CD14-positive monocyte (primary cell): ENCODE measurements at regions not wholly inside any gene's neighbourhood (a gene's known extent, or its start where the extent isn't known, plus 50 kb on each side); places are given as distances from the start of the nearest gene placed in this dataset.

ENCODE experiments used
- DNase-seq, 3 donors: peaks; one replicate each; pipeline ENCODE4 v3.0.0-alpha.2; 2011 to 2022
- H2AFZ ChIP-seq: 2 replicates; pipeline ENCODE4 v1.6.0; 2012; ENCODE audit warnings: mild to moderate bottlenecking, low read depth, low read length, inconsistent platforms; ENCODE audit not compliant: insufficient read depth, poor library complexity, severe bottlenecking
- H3K27ac ChIP-seq, 2 donors: 1 replicate in 1 of 2; 2 replicates in 1 of 2; pipeline ENCODE4 v1.5.1; 2012 to 2013; ENCODE audit warnings: low read length in 2 of 2, control low read depth in 1 of 2, inconsistent platforms in 1 of 2, low read depth in 1 of 2, mild to moderate bottlenecking in 1 of 2
- H3K27me3 ChIP-seq, 2 donors: one replicate each; pipeline versions ENCODE4 v1.6.0 to v1.6.1; 2011 to 2013; ENCODE audit warnings: low read length in 2 of 2; ENCODE audit not compliant: control insufficient read depth in 2 of 2, insufficient read depth in 2 of 2
- H3K36me3 ChIP-seq, 2 donors: replicated peaks in 1 of 2; 1 replicate in 1 of 2; 2 replicates in 1 of 2; pipeline versions ENCODE4 v1.5.1 to v1.6.1; 2012 to 2013; ENCODE audit warnings: low read length in 2 of 2, control low read depth in 1 of 2, inconsistent platforms in 1 of 2, mild to moderate bottlenecking in 1 of 2; ENCODE audit not compliant: insufficient read depth in 2 of 2, control insufficient read depth in 1 of 2
- H3K4me1 ChIP-seq, 2 donors: 1 replicate in 1 of 2; 2 replicates in 1 of 2; pipeline versions ENCODE4 v1.5.1 to v1.6.1; 2012 to 2013; ENCODE audit warnings: low read length in 2 of 2, control low read depth in 1 of 2, inconsistent platforms in 1 of 2, mild to moderate bottlenecking in 1 of 2, moderate library complexity in 1 of 2; ENCODE audit not compliant: insufficient read depth in 2 of 2, control insufficient read depth in 1 of 2
- H3K4me2 ChIP-seq: replicated peaks from 2 replicates; pipeline ENCODE3; 2012; ENCODE audit warnings: low read length, moderate library complexity, mild to moderate bottlenecking; ENCODE audit not compliant: poor library complexity, severe bottlenecking; ENCODE audit errors: extremely low read depth
- H3K4me3 ChIP-seq, 3 experiments: fragments of 200-600 bp in 1 of 3; sonication (generic) in 1 of 3; replicated peaks in 1 of 3; 1 replicate in 2 of 3; 2 replicates in 1 of 3; pipeline ENCODE4 v1.5.1; 2011 to 2013; ENCODE audit warnings: low read length in 3 of 3, mild to moderate bottlenecking in 3 of 3, control low read depth in 2 of 3, low read depth in 2 of 3, inconsistent platforms in 1 of 3, moderate library complexity in 1 of 3
- H3K79me2 ChIP-seq: 2 replicates; pipeline ENCODE4 v1.6.0; 2012; ENCODE audit warnings: mild to moderate bottlenecking, control low read depth, inconsistent platforms, low read length, moderate library complexity; ENCODE audit not compliant: insufficient read depth
- H3K9ac ChIP-seq: 2 replicates; pipeline ENCODE4 v1.6.0; 2017; ENCODE audit warnings: low read length, mild to moderate bottlenecking; ENCODE audit not compliant: insufficient read depth, poor library complexity, severe bottlenecking
- H3K9me3 ChIP-seq, 2 donors: replicated peaks in 1 of 2; 1 replicate in 1 of 2; 2 replicates in 1 of 2; pipeline versions ENCODE4 v1.5.1 to v1.6.1; 2012 to 2013; ENCODE audit warnings: low read length in 2 of 2, control low read depth in 1 of 2; ENCODE audit not compliant: control insufficient read depth in 1 of 2, insufficient read depth in 1 of 2
- H4K20me1 ChIP-seq: 2 replicates; pipeline ENCODE4 v1.6.0; 2012; ENCODE audit warnings: mild to moderate bottlenecking, low read length, control low read depth, moderate library complexity; ENCODE audit not compliant: insufficient read depth
- H3K27ac Mint-ChIP-seq, 7 donors: one replicate each; pipeline ENCODE4 v1.8.0; 2020; ENCODE audit warnings: mild to moderate bottlenecking in 7 of 7, mixed read lengths in 7 of 7, moderate library complexity in 6 of 7, inconsistent platforms in 2 of 7
- H3K27me3 Mint-ChIP-seq, 3 donors: one replicate each; pipeline ENCODE4 v1.8.0; 2021 to 2022; ENCODE audit warnings: low read depth in 3 of 3, mild to moderate bottlenecking in 3 of 3, mixed read lengths in 3 of 3, moderate library complexity in 3 of 3, inconsistent platforms in 1 of 3
- H3K36me3 Mint-ChIP-seq, 2 donors: one replicate each; pipeline ENCODE4 v1.8.0; 2020; ENCODE audit warnings: mixed read lengths in 2 of 2, inconsistent platforms in 1 of 2, mild to moderate bottlenecking in 1 of 2
- H3K4me1 Mint-ChIP-seq: one replicate; pipeline ENCODE4 v1.8.0; 2020; ENCODE audit warnings: mild to moderate bottlenecking, mixed read lengths
- H3K4me3 Mint-ChIP-seq, 2 donors: one replicate each; pipeline ENCODE4 v1.8.0; 2020; ENCODE audit warnings: mild to moderate bottlenecking in 2 of 2, mixed read lengths in 2 of 2, moderate library complexity in 1 of 2
- H3K9me3 Mint-ChIP-seq, 7 donors: one replicate each; pipeline ENCODE4 v1.8.0; 2020 to 2022; ENCODE audit warnings: mixed read lengths in 7 of 7, mild to moderate bottlenecking in 6 of 7, moderate library complexity in 6 of 7, inconsistent platforms in 2 of 7
- CTCF ChIP-seq: fragments of 200-600 bp; IDR thresholded peaks from one replicate; pipeline ENCODE4 v1.8.0; 2022; ENCODE audit warnings: antibody characterized with exemption, mild to moderate bottlenecking
- WGBS: methylation state at CpG from one replicate; pipeline ENCODE4 v1.1.5; 2013; ENCODE audit warnings: missing lambda C conversion rate; ENCODE audit not compliant: insufficient coverage; 5-methylcytosine and 5-hydroxymethylcytosine counted together
- intact Hi-C, 2 donors: fragments of 100-400 bp; cut with micrococcal nuclease; formaldehyde crosslinking; loops; one replicate each; pipeline versions ENCODE4 v1.15.0 to v1.15.1; 2023

GRCh38 chr11:13220148-13220547, 57.4 kb upstream of the BMAL1 start:
- Mint-ChIP-seq H3K27me3 (peaks cover 0 to 6% (median 4%) of the 10 kb centered on the region in 3 donors), H3K9me3 (peaks cover 0 to 2% (median 0%) of the 10 kb centered on the region in 7 donors), H3K4me3 (no peak overlapping the region), H3K36me3 (no peaks in the 10 kb centered on the region), H3K27ac (no peak overlapping the region), H3K4me1 (peaks cover 9% of the 10 kb centered on the region)
- H3K9ac ChIP-seq: no peak overlapping the region
- no peaks in the 10 kb centered on the region for H3K36me3 ChIP-seq
- H3K9me3 ChIP-seq: no peaks in the 10 kb centered on the region
- no peak overlapping the region for H3K27ac ChIP-seq
- H3K79me2 ChIP-seq: no peaks in the 10 kb centered on the region
- 100% methylated on average over 3 of the region's 3 CpGs for WGBS
- intact Hi-C loops: no loop called here
- H3K27me3 ChIP-seq: no peaks in the 10 kb centered on the region
- H2AFZ ChIP-seq: no peak overlapping the region
- no peaks in the 10 kb centered on the region for H4K20me1 ChIP-seq
- no peak for DNase-seq
- no peaks in the 10 kb centered on the region for H3K4me1 ChIP-seq
- no peak for TF ChIP-seq CTCF
- H3K4me3 ChIP-seq: no peak overlapping the region
- H3K4me2 ChIP-seq: no peak overlapping the region

GRCh38 chr11:13221722-13222121, 55.9 kb upstream of the BMAL1 start:
- intact Hi-C loops: no loop called here
- 100% methylated on average over 3 of the region's 4 CpGs for WGBS
- no peak overlapping the region for H3K27ac ChIP-seq
- DNase-seq: no peak
- H3K4me1 Mint-ChIP-seq: peaks cover 4% of the 10 kb centered on the region
- no peak overlapping the region for H2AFZ ChIP-seq
- H3K9me3 Mint-ChIP-seq: peaks cover 0 to 2% (median 0%) of the 10 kb centered on the region in 7 donors
- H3K36me3 Mint-ChIP-seq: no peaks in the 10 kb centered on the region
- H3K9me3 ChIP-seq: no peaks in the 10 kb centered on the region
- no peak for TF ChIP-seq CTCF
- peaks cover 0 to 4% (median 3%) of the 10 kb centered on the region in 3 donors for H3K27me3 Mint-ChIP-seq
- H3K4me3 Mint-ChIP-seq: no peak overlapping the region
- no peak overlapping the region for H3K4me3 ChIP-seq
- H3K4me2 ChIP-seq: no peak overlapping the region
- no peak overlapping the region for H3K27ac Mint-ChIP-seq
- H3K79me2 ChIP-seq: no peaks in the 10 kb centered on the region
- no peaks in the 10 kb centered on the region for H4K20me1 ChIP-seq
- no peak overlapping the region for H3K9ac ChIP-seq
- no peaks in the 10 kb centered on the region for H3K4me1 ChIP-seq
- no peaks in the 10 kb centered on the region for H3K36me3 ChIP-seq
- peaks cover 0 to 3% of the 10 kb centered on the region in 2 donors for H3K27me3 ChIP-seq
